ENCODE measurements at regions not wholly inside any gene's neighbourhood (a gene's known extent, or its start where the extent isn't known, plus 50 kb on each side); places are given as distances from the start of the nearest gene placed in this dataset.

DNA sequence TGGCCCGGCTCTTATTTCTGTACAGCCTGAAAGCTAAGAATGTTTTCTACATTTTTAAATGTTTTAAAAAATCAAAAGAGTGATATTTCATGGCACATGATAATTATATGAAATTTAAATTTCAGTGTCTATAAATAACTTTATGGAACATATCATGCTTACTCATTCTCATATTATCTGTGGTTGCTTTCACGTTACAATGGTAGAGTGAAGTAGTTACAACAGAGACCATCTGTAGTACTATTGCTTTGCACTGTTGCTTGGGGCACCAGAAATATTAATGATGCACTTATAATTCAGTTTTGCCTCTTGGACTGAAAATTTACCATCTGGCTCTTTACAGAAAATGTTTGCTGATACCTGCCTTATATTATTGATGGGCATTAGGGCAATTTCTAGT is 481.6 kb downstream of the PLPP3 start:
- H2BK12ac ChIP-seq (ENCODE audit: insufficient read length, low read depth, low read length), result no peak overlapping the region
- no peak for DNase-seq
- no peaks in the 10 kb centered on the region; a peak in 1 of 7 replicates for H3K36me3 Mint-ChIP-seq (ENCODE audit: insufficient read depth in 1 of 3, low read depth in 3 of 3)
- no peak overlapping the region for H4K8ac ChIP-seq (replicated peaks; ENCODE audit: insufficient read length, low read depth, low read length)
- H3K9me3 ChIP-seq (ENCODE audit: control insufficient read depth, low read depth, low read length), result no peaks in the 10 kb centered on the region
- H2AFZ ChIP-seq (ENCODE audit: low read length), result no peak overlapping the region
- no peak overlapping the region for H3K4me3 Mint-ChIP-seq
- no peak overlapping the region for H3K4me2 ChIP-seq (ENCODE audit: insufficient read depth, insufficient read length, low read length)
- no peaks in the 10 kb centered on the region for H3K23me2 ChIP-seq (ENCODE audit: insufficient read length, low read depth, low read length, poor library complexity, severe bottlenecking)
- no peak overlapping the region for H2BK120ac ChIP-seq (ENCODE audit: low read depth, low read length, poor library complexity, severe bottlenecking)
- no peak overlapping the region for H2AK5ac ChIP-seq (ENCODE audit: insufficient read length, low read length)
- no peaks in the 10 kb centered on the region for H3K27me3 Mint-ChIP-seq (ENCODE audit: low read depth)
- no peak overlapping the region for H2BK20ac ChIP-seq (ENCODE audit: low read depth, low read length, poor library complexity, severe bottlenecking)
- H2BK15ac ChIP-seq (ENCODE audit: low read depth, low read length), result no peak overlapping the region
- no peak overlapping the region for H3K56ac ChIP-seq (ENCODE audit: insufficient read length, low read depth, low read length)
- H4K91ac ChIP-seq (ENCODE audit: insufficient read length, low read depth, low read length), result no peak overlapping the region
- no peak overlapping the region for H3K23ac ChIP-seq (ENCODE audit: insufficient read length, low read depth, low read length)
- H3K79me2 ChIP-seq (ENCODE audit: insufficient read depth, low read length), result no peaks in the 10 kb centered on the region
- no peak overlapping the region for H3K9ac ChIP-seq (ENCODE audit: extremely low read depth, insufficient read length, low read length)
- H4K20me1 ChIP-seq (ENCODE audit: control insufficient read depth, insufficient read depth, insufficient read length), result no peaks in the 10 kb centered on the region
- H3K4me1 Mint-ChIP-seq, result no peaks in the 10 kb centered on the region
- no peak overlapping the region for H2BK5ac ChIP-seq (ENCODE audit: insufficient read length, low read length)
- no peak overlapping the region for H4K5ac ChIP-seq (ENCODE audit: insufficient read length, low read depth, low read length)
- H3K4ac ChIP-seq (ENCODE audit: low read depth, low read length), result no peak overlapping the region
- H3K9me3 Mint-ChIP-seq, result no peaks in the 10 kb centered on the region
- no peak overlapping the region for H3K18ac ChIP-seq (ENCODE audit: insufficient read length, low read depth, low read length)
- H3T11ph ChIP-seq (ENCODE audit: low read length), result no peak overlapping the region
- no peak overlapping the region for H3K27ac ChIP-seq (ENCODE audit: insufficient read length, low read depth, low read length)
- TF ChIP-seq CTCF (conservative IDR thresholded peaks at IDR 0.05), result no peak
- H3K14ac ChIP-seq (ENCODE audit: insufficient read depth, low read length), result no peak overlapping the region
- no peaks in the 10 kb centered on the region for H3K79me1 ChIP-seq (ENCODE audit: insufficient read depth, low read depth, low read length, poor library complexity, severe bottlenecking)
- H3K4me1 ChIP-seq (ENCODE audit: insufficient read depth, low read length), result no peaks in the 10 kb centered on the region
- no peaks in the 10 kb centered on the region for H3K27me3 ChIP-seq (ENCODE audit: insufficient read depth, low read length)
- no CpG with 5 or more reads among the region's 2 CpGs for WGBS (ENCODE audit: extremely low coverage, insufficient read length, low lambda C conversion rate)
- H3K27ac Mint-ChIP-seq, result no peak overlapping the region

All from H9 (cell line).